H9 (cell line): ENCODE measurements at regions not wholly inside any gene's neighbourhood (a gene's known extent, or its start where the extent isn't known, plus 50 kb on each side); places are given as distances from the start of the nearest gene placed in this dataset.

Experiments used
- DNase-seq: peaks from one replicate; pipeline ENCODE4 v3.0.0-alpha.2; 2017
- H2AFZ ChIP-seq: one replicate; pipeline ENCODE4 v1.6.1; 2013; ENCODE audit warnings: mild to moderate bottlenecking, low read length, control low read depth, moderate library complexity
- H2AK5ac ChIP-seq: 2 replicates; pipeline ENCODE4 v1.6.1; 2013; ENCODE audit warnings: low read length, control low read depth, mixed read lengths; ENCODE audit not compliant: insufficient read length
- H2BK120ac ChIP-seq: one replicate; pipeline ENCODE4 v1.6.1; 2013; ENCODE audit warnings: low read depth, mild to moderate bottlenecking, low read length, control low read depth, inconsistent platforms; ENCODE audit not compliant: poor library complexity, severe bottlenecking
- H2BK12ac ChIP-seq: 2 replicates; pipeline ENCODE4 v1.6.1; 2013; ENCODE audit warnings: low read length, control low read depth, mixed read lengths, low read depth; ENCODE audit not compliant: insufficient read length
- H2BK15ac ChIP-seq: 2 replicates; pipeline ENCODE4 v1.6.1; 2013; ENCODE audit warnings: low read depth, low read length, control low read depth
- H2BK20ac ChIP-seq: one replicate; pipeline ENCODE4 v1.6.1; 2013; ENCODE audit warnings: low read depth, mild to moderate bottlenecking, low read length, control low read depth, inconsistent platforms; ENCODE audit not compliant: poor library complexity, severe bottlenecking
- H2BK5ac ChIP-seq: 2 replicates; pipeline ENCODE4 v1.6.1; 2013; ENCODE audit warnings: low read length, control low read depth, mixed read lengths; ENCODE audit not compliant: insufficient read length
- H3K14ac ChIP-seq: 2 replicates; pipeline ENCODE4 v1.6.1; 2013; ENCODE audit warnings: low read length, control low read depth; ENCODE audit not compliant: insufficient read depth
- H3K18ac ChIP-seq: 2 replicates; pipeline ENCODE4 v1.6.1; 2013; ENCODE audit warnings: low read depth, mild to moderate bottlenecking, mixed read lengths, low read length, control low read depth; ENCODE audit not compliant: insufficient read length
- H3K23ac ChIP-seq: 2 replicates; pipeline ENCODE4 v1.6.1; 2013; ENCODE audit warnings: low read length, control low read depth, mixed read lengths, low read depth; ENCODE audit not compliant: insufficient read length
- H3K23me2 ChIP-seq: 2 replicates; pipeline ENCODE4 v1.6.1; 2013; ENCODE audit warnings: low read depth, mild to moderate bottlenecking, mixed read lengths, low read length, control low read depth; ENCODE audit not compliant: insufficient read length, poor library complexity, severe bottlenecking
- H3K27ac ChIP-seq: 2 replicates; pipeline ENCODE4 v1.5.1; 2013; ENCODE audit warnings: low read length, control low read depth, mixed read lengths, low read depth; ENCODE audit not compliant: insufficient read length
- H3K27me3 ChIP-seq: 2 replicates; pipeline ENCODE4 v1.6.1; 2013; ENCODE audit warnings: low read length, control low read depth, inconsistent platforms; ENCODE audit not compliant: insufficient read depth
- H3K4ac ChIP-seq: 2 replicates; pipeline ENCODE4 v1.6.1; 2013; ENCODE audit warnings: low read depth, mild to moderate bottlenecking, control low read depth, inconsistent platforms, low read length, moderate library complexity
- H3K4me1 ChIP-seq: 2 replicates; pipeline ENCODE4 v1.6.1; 2013; ENCODE audit warnings: low read length, control low read depth, inconsistent platforms; ENCODE audit not compliant: insufficient read depth
- H3K4me2 ChIP-seq: 2 replicates; pipeline ENCODE4 v1.6.1; 2013; ENCODE audit warnings: low read length, control low read depth, mixed read lengths; ENCODE audit not compliant: insufficient read length, insufficient read depth
- H3K56ac ChIP-seq: 2 replicates; pipeline ENCODE4 v1.6.1; 2013; ENCODE audit warnings: low read depth, mild to moderate bottlenecking, mixed read lengths, low read length, control low read depth; ENCODE audit not compliant: insufficient read length
- H3K79me1 ChIP-seq: 2 replicates; pipeline ENCODE4 v1.6.1; 2013; ENCODE audit warnings: low read depth, mild to moderate bottlenecking, moderate library complexity, low read length, control low read depth, inconsistent platforms; ENCODE audit not compliant: insufficient read depth, poor library complexity, severe bottlenecking
- H3K79me2 ChIP-seq: 2 replicates; pipeline ENCODE4 v1.6.1; 2013; ENCODE audit warnings: low read length, control low read depth, inconsistent platforms; ENCODE audit not compliant: insufficient read depth
- H3K9ac ChIP-seq: 2 replicates; pipeline ENCODE4 v1.6.1; 2013; ENCODE audit warnings: low read length, control low read depth, mixed read lengths; ENCODE audit not compliant: insufficient read length; ENCODE audit errors: extremely low read depth
- H3K9me3 ChIP-seq: one replicate; pipeline ENCODE4 v1.6.1; 2013; ENCODE audit warnings: low read depth, low read length, inconsistent platforms; ENCODE audit not compliant: control insufficient read depth
- H3T11ph ChIP-seq: one replicate; pipeline ENCODE4 v1.6.1; 2013; ENCODE audit warnings: mild to moderate bottlenecking, low read length, control low read depth, inconsistent platforms
- H4K20me1 ChIP-seq: one replicate; pipeline ENCODE4 v1.6.1; 2013; ENCODE audit not compliant: control insufficient read depth, insufficient read length, insufficient read depth
- H4K5ac ChIP-seq: 2 replicates; pipeline ENCODE4 v1.6.1; 2013; ENCODE audit warnings: low read depth, mild to moderate bottlenecking, mixed read lengths, low read length, control low read depth; ENCODE audit not compliant: insufficient read length
- H4K8ac ChIP-seq: replicated peaks from 2 replicates; pipeline ENCODE4 v1.6.1; 2013; ENCODE audit warnings: low read length, control low read depth, mixed read lengths, low read depth; ENCODE audit not compliant: insufficient read length
- H4K91ac ChIP-seq: 2 replicates; pipeline ENCODE4 v1.6.1; 2013; ENCODE audit warnings: low read depth, mild to moderate bottlenecking, moderate library complexity, mixed read lengths, low read length, control low read depth; ENCODE audit not compliant: insufficient read length
- H3K27ac Mint-ChIP-seq, 3 experiments: 2 replicates in 2 of 3; 3 replicates in 1 of 3; pipeline ENCODE4 v1.8.0; 2020 to 2021; ENCODE audit warnings: mixed read lengths in 3 of 3, mild to moderate bottlenecking in 1 of 3, moderate library complexity in 1 of 3
- H3K27me3 Mint-ChIP-seq: 2 replicates; pipeline ENCODE4 v1.8.0; 2021; ENCODE audit warnings: low read depth, mild to moderate bottlenecking, moderate library complexity, mixed read lengths
- H3K36me3 Mint-ChIP-seq, 3 experiments: 2 replicates in 2 of 3; 3 replicates in 1 of 3; pipeline ENCODE4 v1.8.0; 2020 to 2021; ENCODE audit warnings: low read depth in 3 of 3, mixed read lengths in 3 of 3; ENCODE audit not compliant: insufficient read depth in 1 of 3
- H3K4me1 Mint-ChIP-seq, 2 experiments: 2 replicates each; pipeline ENCODE4 v1.8.0; 2020; ENCODE audit warnings: mixed read lengths in 2 of 2
- H3K4me3 Mint-ChIP-seq, 2 experiments: 2 replicates in 1 of 2; 3 replicates in 1 of 2; pipeline ENCODE4 v1.8.0; 2020 to 2021; ENCODE audit warnings: mild to moderate bottlenecking in 2 of 2, mixed read lengths in 2 of 2, moderate library complexity in 1 of 2
- H3K9me3 Mint-ChIP-seq, 2 experiments: 2 replicates in 1 of 2; 3 replicates in 1 of 2; pipeline ENCODE4 v1.8.0; 2020; ENCODE audit warnings: mild to moderate bottlenecking in 2 of 2, mixed read lengths in 2 of 2, moderate library complexity in 1 of 2
- WGBS: extraction: QIAGEN DNeasy Blood & Tissue Kit; methylation state at CpG from one replicate; pipeline ENCODE4 v1.1.7; 2013; ENCODE audit warnings: missing lambda C conversion rate, low lambda C conversion rate, mixed read lengths; ENCODE audit not compliant: insufficient read length; ENCODE audit errors: extremely low coverage; 5-methylcytosine and 5-hydroxymethylcytosine counted together
- TF ChIP-seq, protein P1 (sequence below): fragments of 200-600 bp; sonication (generic); conservative IDR thresholded peaks from 3 replicates; pipeline ENCODE4 v1.8.0; 2021; ENCODE audit warnings: antibody characterized with exemption, mild to moderate bottlenecking

DNA sequence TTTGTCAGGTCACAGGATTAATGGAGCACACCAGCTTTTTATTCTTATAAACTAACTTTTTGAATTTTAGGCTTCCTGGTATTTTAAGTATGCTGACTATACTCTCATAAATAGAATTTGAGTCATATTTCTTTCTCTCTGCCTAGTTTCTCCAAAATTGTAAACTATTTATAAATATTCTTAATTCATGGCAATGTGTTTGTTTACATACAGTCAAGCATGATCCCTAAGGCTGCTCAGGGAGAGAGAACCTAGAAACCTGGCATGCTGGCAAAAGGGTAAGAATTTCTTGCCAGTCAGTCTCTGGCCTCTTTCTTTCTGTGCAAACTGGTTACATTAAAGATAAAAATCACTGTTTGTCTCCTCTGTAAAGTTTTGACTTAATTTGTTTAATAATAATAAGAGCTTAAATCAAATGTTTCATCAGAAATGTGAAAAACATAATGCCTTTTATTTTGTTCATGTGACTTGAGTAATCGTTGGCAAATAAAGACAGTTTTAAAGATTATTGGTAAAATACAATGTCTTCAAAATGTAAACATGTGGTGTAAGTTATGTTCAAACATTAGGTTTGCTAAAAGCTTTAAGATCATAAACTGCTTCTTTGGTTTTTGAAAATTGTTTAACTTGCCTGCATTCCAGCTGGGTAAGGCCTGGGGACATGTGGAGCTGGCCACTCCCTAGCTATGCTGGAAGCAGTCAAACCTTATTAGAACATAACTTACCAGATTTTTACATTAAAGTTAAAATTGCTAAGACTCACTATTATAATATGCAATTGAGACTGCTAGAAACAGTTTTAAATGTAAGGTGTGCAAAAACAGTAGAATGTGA, 1401.7 kb downstream of the NCAM2 start:
- H3K9me3 Mint-ChIP-seq, result peaks cover 0 to 4% of the 10 kb centered on the region in 2 experiments; a peak in 2 of 5 replicates
- H3K79me2 ChIP-seq, result no peaks in the 10 kb centered on the region
- H2BK15ac ChIP-seq, result no peak overlapping the region
- H3K4me2 ChIP-seq, result no peak overlapping the region
- no peaks in the 10 kb centered on the region for H3K27me3 ChIP-seq
- H3K79me1 ChIP-seq, result no peaks in the 10 kb centered on the region
- no peaks in the 10 kb centered on the region for H3K23me2 ChIP-seq
- H2BK120ac ChIP-seq, result no peak overlapping the region
- no peak overlapping the region for H3K4ac ChIP-seq
- H2AK5ac ChIP-seq, result no peak overlapping the region
- no peak for DNase-seq
- H2BK5ac ChIP-seq, result no peak overlapping the region
- no peak overlapping the region for H2AFZ ChIP-seq
- H3T11ph ChIP-seq, result no peak overlapping the region
- H4K8ac ChIP-seq, result no peak overlapping the region
- TF ChIP-seq, protein P1, sequence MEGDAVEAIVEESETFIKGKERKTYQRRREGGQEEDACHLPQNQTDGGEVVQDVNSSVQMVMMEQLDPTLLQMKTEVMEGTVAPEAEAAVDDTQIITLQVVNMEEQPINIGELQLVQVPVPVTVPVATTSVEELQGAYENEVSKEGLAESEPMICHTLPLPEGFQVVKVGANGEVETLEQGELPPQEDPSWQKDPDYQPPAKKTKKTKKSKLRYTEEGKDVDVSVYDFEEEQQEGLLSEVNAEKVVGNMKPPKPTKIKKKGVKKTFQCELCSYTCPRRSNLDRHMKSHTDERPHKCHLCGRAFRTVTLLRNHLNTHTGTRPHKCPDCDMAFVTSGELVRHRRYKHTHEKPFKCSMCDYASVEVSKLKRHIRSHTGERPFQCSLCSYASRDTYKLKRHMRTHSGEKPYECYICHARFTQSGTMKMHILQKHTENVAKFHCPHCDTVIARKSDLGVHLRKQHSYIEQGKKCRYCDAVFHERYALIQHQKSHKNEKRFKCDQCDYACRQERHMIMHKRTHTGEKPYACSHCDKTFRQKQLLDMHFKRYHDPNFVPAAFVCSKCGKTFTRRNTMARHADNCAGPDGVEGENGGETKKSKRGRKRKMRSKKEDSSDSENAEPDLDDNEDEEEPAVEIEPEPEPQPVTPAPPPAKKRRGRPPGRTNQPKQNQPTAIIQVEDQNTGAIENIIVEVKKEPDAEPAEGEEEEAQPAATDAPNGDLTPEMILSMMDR, result no peak
- H3K4me1 ChIP-seq, result no peaks in the 10 kb centered on the region
- peaks cover 1% of the 10 kb centered on the region; the same call in 1 of the 2 replicates for H3K27me3 Mint-ChIP-seq
- H3K27ac ChIP-seq, result no peak overlapping the region
- no peak overlapping the region for H3K27ac Mint-ChIP-seq
- no peaks in the 10 kb centered on the region for H4K20me1 ChIP-seq
- H3K56ac ChIP-seq, result no peak overlapping the region
- H3K36me3 Mint-ChIP-seq, result no peaks in the 10 kb centered on the region
- no peak overlapping the region for H3K23ac ChIP-seq
- H3K4me1 Mint-ChIP-seq, result peaks cover 7 to 11% of the 10 kb centered on the region in 2 experiments
- H2BK12ac ChIP-seq, result no peak overlapping the region
- WGBS, result no CpG with 5 or more reads among the region's 1 CpG
- no peak overlapping the region for H3K4me3 Mint-ChIP-seq
- H4K5ac ChIP-seq, result no peak overlapping the region
- no peak overlapping the region for H2BK20ac ChIP-seq
- no peak overlapping the region for H3K9ac ChIP-seq
- no peak overlapping the region for H3K14ac ChIP-seq
- no peak overlapping the region for H3K18ac ChIP-seq
- H4K91ac ChIP-seq, result no peak overlapping the region
- H3K9me3 ChIP-seq, result no peaks in the 10 kb centered on the region
